GM21717 (cell line): ENCODE measurements at regions not wholly inside any gene's neighbourhood (a gene's known extent, or its start where the extent isn't known, plus 50 kb on each side); places are given as distances from the start of the nearest gene placed in this dataset.
"Not testable (repeated sequence)": the region's sequence is repeated elsewhere in the genome, so short reads cannot be mapped to it uniquely, and the experiment has no call there.

ENCODE experiments used
- ATAC-seq: cut with Tn5 transposase; IDR thresholded peaks from one replicate; pipeline ENCODE4 v1.9.1; 2021; ENCODE audit warnings: mild to moderate bottlenecking, moderate library complexity; ENCODE audit not compliant: unreplicated experiment

DNA sequence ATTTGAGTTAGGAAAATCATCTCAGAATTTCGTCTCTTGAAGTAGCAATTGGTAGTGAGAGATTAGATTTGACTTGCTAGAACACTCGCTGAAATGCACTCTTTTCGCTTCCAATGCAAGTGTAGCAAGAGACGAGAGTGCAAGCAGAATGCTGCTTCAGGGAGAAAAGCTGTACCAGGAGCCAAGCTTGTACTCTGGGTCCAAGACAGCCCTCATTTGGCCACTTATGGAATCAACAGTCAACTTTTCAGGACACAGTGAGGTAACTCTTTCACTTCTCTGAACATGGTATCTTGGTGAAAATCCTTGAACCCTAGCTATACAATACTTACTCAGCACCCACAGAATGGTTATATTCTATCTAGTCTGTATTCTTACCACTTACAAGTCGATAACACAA, 107.6 kb upstream of the TERB2 start:
- not testable (repeated sequence) for ATAC-seq

DNA sequence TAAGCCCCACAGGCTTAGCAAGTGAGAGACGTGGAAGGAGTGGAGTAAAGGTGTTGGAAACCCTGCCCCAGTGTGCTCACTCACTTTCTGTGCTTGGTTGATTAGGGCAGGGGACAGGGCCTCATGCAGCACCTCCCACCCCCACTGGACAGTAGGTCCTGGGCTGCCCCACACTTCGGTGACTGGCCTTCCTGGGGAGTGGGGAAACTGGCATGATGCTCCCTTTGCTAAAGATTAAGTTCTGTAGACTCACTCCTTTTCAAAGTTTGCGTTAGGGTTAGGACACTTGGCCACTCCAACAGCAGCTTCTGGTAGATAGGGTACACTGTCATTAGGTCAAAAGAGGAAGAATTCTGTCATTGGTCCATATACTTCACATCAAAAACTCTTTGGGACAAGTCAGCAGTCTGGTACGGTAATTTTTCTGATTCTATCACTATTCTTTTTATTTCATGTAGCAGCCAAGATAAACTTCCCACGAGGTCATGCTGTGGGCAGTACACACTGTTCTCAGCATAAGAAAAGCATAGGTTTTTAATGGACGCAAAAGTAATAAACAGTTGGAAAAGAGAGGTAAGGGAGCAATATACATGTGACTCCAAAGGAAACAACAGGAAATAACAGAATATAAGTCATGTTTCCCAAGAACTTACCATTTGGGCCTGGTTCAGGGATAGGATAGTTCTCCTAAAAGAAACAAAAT, 106.6 kb upstream of the TERB2 start:
- not testable (repeated sequence) for ATAC-seq

DNA sequence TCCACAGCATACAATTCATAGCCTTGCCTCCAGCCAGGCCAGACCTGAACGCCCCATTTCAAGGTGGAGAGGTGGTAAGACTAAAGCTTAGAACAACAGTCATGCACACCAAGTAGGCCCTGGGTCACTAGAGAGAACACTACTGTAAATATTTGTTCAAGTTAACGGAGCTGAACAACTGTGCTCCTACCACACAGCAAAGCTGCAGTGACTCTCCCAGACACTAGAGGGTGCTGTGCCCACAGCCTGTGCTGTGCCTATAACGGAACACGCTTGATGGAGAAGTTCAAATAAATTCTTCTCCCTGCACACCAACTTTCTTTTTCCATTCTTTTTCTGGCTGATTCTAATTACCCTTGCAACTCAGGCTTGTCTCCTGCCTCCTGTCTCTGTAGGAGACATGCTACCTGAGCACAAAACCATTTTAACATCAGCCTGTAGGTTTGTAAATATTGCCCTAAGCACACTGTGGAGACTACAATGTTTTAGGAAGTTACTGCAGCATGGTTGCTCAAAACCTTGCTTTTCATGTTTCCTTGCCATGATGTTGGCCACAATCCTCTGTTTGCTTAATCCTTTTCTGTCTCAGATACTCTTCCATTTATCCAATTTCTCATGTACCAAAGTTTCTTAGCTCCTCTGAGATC, 103.1 kb upstream of the TERB2 start:
- not testable (repeated sequence) for ATAC-seq

DNA sequence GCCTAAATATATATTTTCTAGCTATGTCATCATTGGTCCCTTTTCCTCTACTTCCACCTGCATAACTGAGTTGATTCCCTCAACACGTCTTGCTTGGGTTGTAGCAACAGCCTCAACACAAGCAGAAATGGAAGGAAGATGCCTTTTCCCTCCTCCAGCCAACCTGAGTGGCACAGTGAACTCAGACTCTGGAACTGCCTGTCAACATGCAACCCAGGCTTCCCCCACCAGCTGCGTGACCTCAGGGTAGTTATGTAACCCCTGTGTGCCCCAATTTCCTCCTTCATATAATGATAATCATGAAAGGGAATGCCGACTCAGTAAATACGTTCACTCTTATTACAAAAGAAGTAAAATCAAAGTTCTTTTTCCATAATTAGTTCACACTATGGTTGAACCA, 101.8 kb upstream of the TERB2 start:
- not testable (repeated sequence) for ATAC-seq

DNA sequence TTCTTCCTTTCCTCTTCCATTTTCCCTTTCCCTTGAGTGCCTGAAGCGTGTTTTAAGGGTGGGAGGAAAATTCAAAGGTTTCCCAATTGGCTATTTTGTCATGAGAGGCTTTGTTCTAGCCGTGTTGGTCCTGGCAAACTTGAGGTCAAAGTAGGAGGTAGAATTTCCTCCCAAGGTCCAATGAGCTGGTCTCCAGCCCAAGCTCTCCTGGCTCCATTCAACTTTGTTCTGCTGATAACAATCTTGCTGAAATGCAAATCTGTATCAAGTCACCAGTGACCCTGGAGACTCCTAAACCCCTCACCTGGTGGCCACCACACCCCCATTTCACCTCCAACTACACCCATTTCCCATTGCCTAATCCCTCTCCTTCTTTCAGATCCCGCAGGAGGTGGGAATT, 100.2 kb upstream of the TERB2 start:
- ATAC-seq = not testable (repeated sequence)

DNA sequence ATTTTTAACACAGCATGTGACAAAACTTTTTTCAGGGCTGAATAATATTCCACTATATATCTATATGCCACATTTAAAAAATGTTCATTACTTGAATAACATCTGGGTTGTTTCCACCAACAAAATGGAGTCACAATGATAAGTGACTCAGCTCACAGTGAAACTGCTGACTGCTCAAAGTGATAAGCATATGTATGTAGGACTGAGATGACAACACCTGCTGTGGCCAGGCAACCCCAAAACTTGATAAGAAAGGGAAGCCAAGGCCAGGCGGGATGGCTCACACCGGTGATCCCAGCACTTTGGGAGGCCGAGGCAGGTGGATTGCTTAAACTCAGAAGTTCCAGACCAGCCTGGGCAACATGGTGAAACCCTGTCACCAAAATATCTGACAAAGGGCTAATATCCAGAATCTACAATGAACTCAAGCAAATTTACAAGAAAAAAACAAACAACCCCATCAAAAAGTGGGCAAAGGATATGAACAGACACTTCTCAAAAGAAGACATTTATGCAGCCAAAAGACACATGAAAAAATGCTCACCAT, 99.2 kb upstream of the TERB2 start:
- ATAC-seq = not testable (repeated sequence)

DNA sequence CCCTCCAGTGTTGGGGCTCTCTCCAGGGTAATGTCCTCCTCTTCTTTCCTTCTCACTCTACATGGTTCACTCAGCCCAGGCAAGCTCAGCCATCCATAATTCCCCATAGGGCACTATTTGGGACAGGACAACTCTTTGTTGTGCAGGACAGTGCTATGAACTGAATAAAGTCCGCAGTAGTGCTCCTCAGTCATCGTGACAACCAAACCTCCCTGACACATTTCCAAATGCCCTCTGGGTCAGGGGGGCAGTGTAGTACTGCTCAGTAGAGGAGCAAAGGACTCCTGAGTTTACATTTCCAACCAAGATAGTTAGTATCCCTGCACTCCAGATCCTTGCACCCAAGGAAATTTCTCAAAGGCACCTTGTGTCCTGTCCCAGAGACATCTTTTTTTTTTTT, 97.4 kb upstream of the TERB2 start:
- ATAC-seq = not testable (repeated sequence)

DNA sequence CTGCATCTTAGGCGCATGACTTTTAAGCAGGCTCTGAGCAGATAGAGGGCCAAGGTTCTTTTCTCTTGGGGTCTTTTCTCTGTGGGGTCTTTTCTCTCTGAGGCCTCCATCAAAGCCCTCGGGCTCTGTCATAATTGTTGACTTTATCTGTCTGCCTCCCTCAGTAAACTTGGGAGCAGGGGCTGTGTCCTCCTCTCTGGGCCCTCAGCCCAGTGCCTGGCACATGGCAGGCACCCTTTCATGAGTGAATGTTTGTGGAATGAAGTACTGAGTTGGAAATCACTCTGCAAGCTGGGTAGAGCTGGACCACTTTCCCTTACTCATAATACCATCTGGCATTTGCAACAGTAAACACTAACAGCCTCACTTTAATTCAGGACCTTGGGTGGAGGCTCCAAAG, 96.3 kb upstream of the TERB2 start:
- ATAC-seq = not testable (repeated sequence)

DNA sequence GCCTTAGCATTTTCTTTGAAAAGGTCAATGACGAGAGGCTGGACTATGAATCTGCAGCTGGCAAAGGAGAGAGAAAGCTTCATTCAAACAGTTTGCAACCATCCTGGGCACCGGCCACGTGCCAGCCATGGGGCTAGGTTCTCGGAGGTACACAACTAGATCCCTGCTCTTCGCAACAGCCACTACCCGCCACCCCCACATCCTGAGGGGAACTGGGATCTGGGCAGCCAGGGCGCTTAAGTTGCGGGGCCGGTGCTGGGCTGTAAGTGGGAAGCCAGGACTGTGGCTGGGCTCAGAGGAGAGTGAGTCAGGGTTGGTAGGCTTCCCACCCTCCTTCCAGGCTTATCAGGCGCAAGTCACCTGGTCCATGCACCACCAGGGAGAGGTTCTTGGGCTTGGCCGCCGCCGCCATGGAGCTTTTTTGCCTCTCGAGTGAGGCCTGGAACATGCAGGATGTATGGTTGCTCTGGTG, 95.0 kb upstream of the TERB2 start:
- no peak for ATAC-seq

DNA sequence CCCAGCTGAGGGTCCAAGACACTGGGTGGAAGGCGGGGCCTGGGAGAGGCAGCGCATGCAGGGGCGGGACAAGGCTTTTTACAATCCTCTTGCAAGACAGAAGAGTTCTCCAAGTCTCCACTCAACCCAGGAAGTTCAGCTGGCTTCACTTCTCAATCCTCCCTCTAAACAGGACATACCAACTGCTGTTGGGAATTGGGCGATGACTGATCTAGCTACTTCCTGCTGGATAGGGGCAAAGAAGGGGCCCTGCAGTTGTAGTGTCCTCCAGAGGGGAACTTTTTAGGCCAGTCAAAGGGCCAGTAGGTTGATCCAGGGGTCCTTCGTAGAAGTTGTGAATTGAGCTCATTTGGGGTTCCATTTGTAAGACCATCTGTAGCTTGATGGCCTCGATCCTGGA, 94.6 kb upstream of the TERB2 start:
- no peak for ATAC-seq

DNA sequence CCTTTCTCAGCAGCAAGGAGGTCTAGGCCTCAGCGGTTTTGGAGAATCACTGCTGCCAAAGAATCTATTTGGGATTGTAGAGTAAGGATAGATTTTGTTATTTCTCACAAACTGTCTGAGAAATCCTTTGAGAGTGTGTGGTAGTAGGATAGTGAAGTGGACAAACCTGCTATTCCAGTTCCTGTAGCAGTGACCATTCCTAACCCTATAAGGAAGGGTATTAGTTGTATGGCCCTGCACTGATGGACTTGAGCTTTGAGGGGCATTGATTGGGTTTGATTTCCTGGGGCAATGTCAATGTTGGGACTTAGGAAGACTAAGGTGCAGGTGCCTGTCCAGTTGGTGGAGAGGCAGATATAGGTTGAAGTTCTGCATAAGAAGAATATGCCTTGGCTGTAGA, 93.6 kb upstream of the TERB2 start:
- ATAC-seq = not testable (repeated sequence)

DNA sequence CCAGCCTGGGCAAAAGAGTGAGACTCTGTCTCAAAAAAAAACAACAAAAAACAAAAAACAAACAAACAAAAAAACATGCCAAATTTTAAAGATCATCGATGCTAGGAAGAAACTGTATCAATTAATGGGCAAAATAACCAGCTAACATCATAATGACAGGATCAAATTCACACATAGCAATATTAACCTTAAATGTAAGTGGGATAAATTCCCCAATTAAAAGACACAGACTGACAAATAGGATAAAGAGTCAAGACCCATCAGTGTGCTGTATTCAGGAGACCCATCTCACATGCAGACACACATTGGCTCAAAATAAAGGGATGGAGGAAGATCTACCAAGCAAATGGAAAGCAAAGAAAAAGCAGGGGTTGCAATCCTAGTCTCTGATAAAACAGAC, 88.4 kb upstream of the TERB2 start:
- ATAC-seq = not testable (repeated sequence)

DNA sequence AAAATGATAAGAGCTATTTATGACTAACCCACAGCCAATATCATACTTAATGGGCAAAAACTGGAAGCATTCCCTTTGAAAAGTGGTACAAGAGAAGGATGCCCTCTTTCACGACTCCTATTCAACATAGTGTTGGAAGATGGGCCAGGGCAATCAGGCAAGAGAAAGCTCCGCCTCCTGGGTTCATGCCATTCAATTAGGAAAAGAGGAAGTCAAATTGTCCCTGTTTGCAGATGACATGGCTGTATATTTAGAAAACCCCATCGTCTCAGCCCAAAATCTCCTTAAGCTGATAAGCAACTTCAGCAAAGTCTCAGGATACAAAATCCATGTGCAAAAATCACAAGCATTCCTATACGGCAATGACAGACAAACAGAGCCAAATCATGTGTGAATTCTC, 86.4 kb upstream of the TERB2 start:
- not testable (repeated sequence) for ATAC-seq

DNA sequence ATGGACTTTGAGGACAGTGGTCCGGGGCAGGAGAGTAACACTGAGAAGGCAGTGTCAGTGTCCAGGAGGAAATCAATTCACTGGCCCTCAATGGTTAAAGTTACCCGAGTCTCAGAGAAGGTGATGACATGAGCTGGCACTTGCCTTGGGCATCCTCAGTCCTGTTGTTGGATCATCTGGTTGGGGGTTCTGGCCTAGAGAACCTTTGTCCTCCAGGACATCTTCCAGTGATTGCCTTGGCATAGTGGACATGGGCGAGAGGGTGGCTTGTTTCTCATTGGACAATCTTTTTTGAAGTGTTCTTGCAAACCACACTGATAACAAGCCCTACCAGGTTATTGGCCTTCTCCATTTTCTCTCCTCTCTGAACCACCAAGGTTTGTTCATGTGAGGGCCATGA, 83.4 kb upstream of the TERB2 start:
- no peak for ATAC-seq

DNA sequence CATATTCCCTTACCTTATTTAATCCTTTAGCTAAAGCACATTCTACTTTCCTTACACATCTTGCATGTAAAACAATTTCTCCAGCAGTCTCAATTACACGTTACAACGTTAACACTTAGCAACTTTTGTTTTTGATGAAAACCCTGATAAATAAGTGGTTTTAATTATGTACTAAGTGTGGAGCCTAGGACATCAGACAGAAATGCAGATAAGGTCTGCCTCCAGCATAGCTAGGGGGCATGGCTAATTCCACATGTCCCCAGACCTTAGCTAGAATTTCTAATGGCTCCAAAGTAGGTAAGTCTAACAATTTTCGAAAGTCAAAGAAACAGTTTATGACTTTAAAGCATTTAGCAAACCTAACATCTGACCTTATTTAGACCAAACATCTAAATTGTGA, 77.4 kb upstream of the TERB2 start:
- ATAC-seq = no peak

DNA sequence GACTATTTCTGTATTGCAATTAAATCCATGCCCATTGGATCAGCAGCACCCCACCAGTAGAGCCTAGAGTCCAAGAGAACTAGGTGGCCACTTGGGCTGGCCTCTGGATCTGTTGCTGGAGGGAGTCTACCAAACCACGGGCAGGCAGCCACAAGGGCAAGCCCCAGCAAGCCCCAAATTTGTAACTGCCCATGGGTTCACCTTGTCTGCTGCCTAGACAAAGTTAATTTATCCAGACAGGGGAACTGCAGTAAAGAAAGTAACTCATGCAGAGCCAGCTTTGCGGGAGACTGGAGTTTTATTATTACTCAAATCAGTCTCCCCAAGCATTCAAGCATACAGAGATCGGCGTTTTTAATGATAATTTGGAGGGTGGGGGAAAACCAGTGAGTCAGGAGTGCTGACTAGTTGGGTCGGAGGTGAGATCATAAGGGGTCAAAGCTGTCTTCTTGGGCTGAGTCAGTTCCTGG, 74.0 kb upstream of the TERB2 start:
- ATAC-seq = peak; percentile 68

DNA sequence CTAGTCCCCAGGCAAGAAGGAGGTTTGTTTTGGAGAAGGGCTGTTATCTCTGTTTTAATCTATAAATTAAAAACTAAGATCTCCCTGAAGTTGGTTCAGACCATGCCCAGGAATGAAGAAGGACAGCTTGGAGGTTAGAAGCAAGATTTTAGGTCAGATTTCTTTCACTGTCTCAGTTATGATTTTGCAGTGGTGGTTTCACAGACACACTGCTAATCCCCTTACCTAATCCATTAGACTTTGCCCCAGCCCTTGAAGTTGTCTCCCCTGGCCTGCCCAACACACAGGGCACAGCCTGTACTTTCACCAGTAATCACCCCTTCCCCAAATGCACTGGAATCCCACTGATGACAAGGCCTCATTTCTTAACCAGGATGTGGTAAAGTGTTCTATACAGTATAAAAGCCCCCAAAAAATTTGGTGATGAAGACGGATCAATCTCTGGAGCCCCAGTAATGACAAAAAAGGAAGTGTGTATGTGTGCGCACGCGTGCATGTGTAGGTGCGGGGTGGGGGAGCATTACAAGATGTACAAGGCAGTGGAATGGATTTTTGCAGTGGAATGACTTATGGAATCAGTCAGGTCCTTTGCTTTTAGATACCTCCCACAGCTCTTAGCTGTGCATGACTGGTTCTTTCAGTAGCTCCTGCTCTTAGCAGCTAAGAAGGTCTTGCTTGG, 73.1 kb upstream of the TERB2 start:
- no peak for ATAC-seq

DNA sequence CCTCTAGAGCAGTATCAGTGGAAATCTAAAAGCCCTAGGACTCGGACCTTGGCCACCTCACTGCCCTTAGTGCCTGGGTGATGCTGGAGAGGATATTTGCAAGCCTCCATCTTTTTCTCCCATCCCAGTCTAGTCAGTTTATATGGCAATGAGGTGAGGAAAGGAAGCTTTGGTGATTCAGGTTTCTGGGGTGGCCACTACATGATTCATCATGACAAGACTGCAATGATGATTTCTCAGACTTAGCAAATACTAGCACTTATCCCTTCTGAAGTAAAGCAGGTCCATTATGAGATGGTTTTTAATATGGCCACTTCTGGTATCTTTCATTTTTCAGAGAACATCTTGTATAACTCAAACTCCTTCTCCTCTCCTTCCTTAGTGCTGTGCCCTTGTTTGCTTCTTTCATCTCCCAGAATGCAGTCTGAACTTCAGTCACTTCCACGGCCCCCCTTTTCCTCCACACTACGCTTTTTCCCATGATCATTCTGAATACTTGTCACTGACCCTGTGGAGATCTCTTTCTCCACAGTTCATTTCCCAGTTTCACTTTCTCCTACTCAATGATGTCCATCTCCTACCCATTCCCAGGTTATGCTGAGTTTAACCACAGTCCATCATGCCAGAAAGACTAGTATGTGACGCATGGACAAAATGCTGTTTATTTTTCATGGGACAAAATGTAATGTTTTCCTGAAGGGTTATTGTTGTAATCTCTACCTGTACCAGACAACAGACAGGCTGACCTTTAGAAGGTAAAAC, 57.4 kb upstream of the TERB2 start:
- not testable (repeated sequence) for ATAC-seq

DNA sequence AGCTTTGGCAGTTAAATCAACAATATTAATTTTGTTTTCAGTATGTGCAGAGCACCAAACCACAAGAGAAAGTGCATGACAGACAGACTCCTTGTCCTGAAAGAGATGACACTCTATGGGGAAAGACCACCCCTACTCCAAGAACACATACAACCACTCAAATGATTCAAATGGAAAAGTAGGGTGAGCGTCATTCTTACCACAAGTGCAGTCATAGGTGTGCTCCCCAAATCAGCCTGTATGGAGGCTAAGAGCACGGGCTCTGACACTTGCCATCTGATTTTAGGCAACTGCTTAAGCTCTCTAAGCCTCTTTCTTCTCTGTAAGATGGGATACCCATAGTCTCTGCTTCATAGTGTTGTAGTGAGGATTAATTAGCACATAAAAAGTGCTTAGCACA, 56.7 kb upstream of the TERB2 start:
- ATAC-seq = not testable (repeated sequence)

DNA sequence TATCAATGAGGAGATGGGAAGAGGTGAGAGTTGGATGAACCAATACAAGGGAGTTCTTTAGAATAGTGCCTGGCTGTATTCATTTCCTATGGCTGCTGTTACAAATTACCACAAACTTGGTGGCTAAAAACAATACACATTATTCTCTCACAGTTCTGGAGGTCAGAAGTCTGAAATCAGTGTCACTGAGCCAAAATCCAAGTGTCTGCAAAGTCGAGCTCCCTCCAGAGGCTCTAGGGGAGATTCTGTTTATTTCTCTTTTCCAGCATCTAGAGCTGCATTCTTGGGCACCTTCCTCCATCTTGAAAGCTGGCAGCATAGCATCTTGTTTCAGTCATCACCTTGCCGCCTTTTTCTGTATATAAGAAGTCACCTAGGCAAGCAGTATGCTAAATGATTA, 55.7 kb upstream of the TERB2 start:
- ATAC-seq = not testable (repeated sequence)

DNA sequence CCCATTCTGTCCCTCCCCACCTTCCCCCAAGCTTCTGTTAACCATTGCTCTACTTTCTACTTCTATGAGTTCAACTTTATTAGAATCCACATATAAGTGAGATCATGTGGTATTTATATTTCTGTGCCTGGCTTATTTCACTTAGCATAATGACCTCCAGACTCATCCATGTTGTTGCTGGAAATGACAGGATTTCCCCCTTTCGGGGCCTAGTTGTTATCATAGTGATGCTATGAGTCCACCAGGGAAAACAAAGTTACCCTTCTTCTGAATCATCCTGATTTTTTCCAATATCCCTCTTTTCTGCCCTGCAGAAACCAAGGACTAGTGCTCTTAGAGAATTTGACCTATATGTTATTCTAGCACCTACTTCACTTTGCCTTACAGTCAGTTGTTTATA, 53.2 kb upstream of the TERB2 start:
- ATAC-seq = not testable (repeated sequence)
